K562 (cell line): ENCODE measurements at regions not wholly inside any gene's neighbourhood (a gene's known extent, or its start where the extent isn't known, plus 50 kb on each side); places are given as distances from the start of the nearest gene placed in this dataset.
A peak's percentile ranks its signal among the peaks of the same experiment; 100 is the strongest.

ENCODE experiments used
- ARID3A ChIP-seq: IDR thresholded peaks from 2 replicates; pipeline ENCODE4 v1.6.1; 2012; ENCODE audit warnings: low read depth, low read length, improper control_type of control experiment, borderline replicate concordance
- ATF1 ChIP-seq, 2 experiments: fragments of 450-650 bp in 1 of 2; IDR thresholded peaks; 2 replicates each; pipeline ENCODE4 v1.6.1; 2016; ENCODE audit warnings: missing compliant biosample characterization in 1 of 2, missing genetic modification characterization in 1 of 2
- BCL6 ChIP-seq: fragments of 250-450 bp; sonication (Bioruptor Pico); IDR thresholded peaks from 2 replicates; pipeline ENCODE4 v1.4.0; 2020
- BHLHE40 ChIP-seq: IDR thresholded peaks from 2 replicates; pipeline ENCODE4 v1.6.1; 2011; ENCODE audit warnings: low read length, improper control_type of control experiment
- CBFA2T3 ChIP-seq: fragments of 450-650 bp; IDR thresholded peaks from 2 replicates; pipeline ENCODE4 v1.6.1; 2017
- CEBPG ChIP-seq, 3 experiments: fragments of 200-800 bp in 1 of 3; sonication (Bioruptor generic) in 1 of 3; sonication (generic) in 1 of 3; formaldehyde crosslinking in 1 of 3; IDR thresholded peaks in 2 of 3; conservative IDR thresholded peaks in 1 of 3; 2 replicates each; pipeline versions ENCODE4 v1.6.1 to v1.8.0; 2016 to 2022; ENCODE audit warnings: missing compliant biosample characterization in 2 of 3, missing genetic modification characterization in 2 of 3, mild to moderate bottlenecking in 1 of 3, missing genetic modification reagents in 1 of 3
- CHAMP1 ChIP-seq: fragments of 450-650 bp; IDR thresholded peaks from 2 replicates; pipeline ENCODE4 v1.6.1; 2016; ENCODE audit warnings: mild to moderate bottlenecking
- CREM ChIP-seq: IDR thresholded peaks from 2 replicates; pipeline ENCODE4 v1.6.1; 2014; ENCODE audit warnings: antibody characterized with exemption, low read depth
- DACH1 ChIP-seq: fragments of 450-650 bp; IDR thresholded peaks from 2 replicates; pipeline ENCODE4 v1.6.1; 2018; ENCODE audit not compliant: partially characterized antibody
- ESRRB ChIP-seq: fragments of 250-450 bp; sonication (Bioruptor Pico); IDR thresholded peaks from 2 replicates; pipeline ENCODE4 v1.5.0; 2020; ENCODE audit warnings: mild to moderate bottlenecking, moderate library complexity, borderline replicate concordance
- FOXJ2 ChIP-seq: fragments of 200-800 bp; sonication (Bioruptor generic); IDR thresholded peaks from 2 replicates; pipeline ENCODE4 v1.6.1; 2016; ENCODE audit warnings: missing genetic modification characterization, missing compliant biosample characterization
- GABPB1 ChIP-seq: sonication (generic); formaldehyde crosslinking; IDR thresholded peaks from 2 replicates; pipeline ENCODE4 v1.8.0; 2022; ENCODE audit warnings: mild to moderate bottlenecking, missing genetic modification reagents
- GTF3C2 ChIP-seq: IDR thresholded peaks from 3 replicates; pipeline ENCODE4 v1.6.1; 2011; ENCODE audit warnings: borderline replicate concordance, mild to moderate bottlenecking, moderate library complexity; ENCODE audit not compliant: insufficient read length; ENCODE audit errors: extremely low read depth
- JUN ChIP-seq, 2 experiments: sonication (generic) in 1 of 2; formaldehyde crosslinking in 1 of 2; IDR thresholded peaks; 2 replicates each; pipeline versions ENCODE4 v1.6.1 to v1.8.0; 2012 to 2022; ENCODE audit warnings: borderline replicate concordance in 2 of 2, mild to moderate bottlenecking in 2 of 2, improper control_type of control experiment in 1 of 2, low read depth in 1 of 2, low read length in 1 of 2, missing genetic modification reagents in 1 of 2
- MTA1 ChIP-seq: fragments of 450-650 bp; IDR thresholded peaks from 2 replicates; pipeline ENCODE4 v1.6.1; 2017; ENCODE audit warnings: borderline replicate concordance
- NCOA1 ChIP-seq: fragments of 450-650 bp; IDR thresholded peaks from 2 replicates; pipeline ENCODE4 v1.6.1; 2016; ENCODE audit warnings: low read depth
- NR3C1 ChIP-seq: sonication (generic); formaldehyde crosslinking; IDR thresholded peaks from 2 replicates; pipeline ENCODE4 v1.8.1; 2022; ENCODE audit warnings: missing genetic modification reagents
- PHF21A ChIP-seq: fragments of 450-650 bp; IDR thresholded peaks from 2 replicates; pipeline ENCODE4 v1.6.1; 2017; ENCODE audit warnings: low read depth, borderline replicate concordance
- RCOR1 ChIP-seq, 2 experiments: IDR thresholded peaks; 2 replicates each; pipeline ENCODE4 v1.6.1; 2012; ENCODE audit warnings: low read depth in 2 of 2, low read length in 2 of 2, borderline replicate concordance in 1 of 2, improper control_type of control experiment in 1 of 2
- SOX6 ChIP-seq: fragments of 450-650 bp; IDR thresholded peaks from 2 replicates; pipeline ENCODE4 v1.6.1; 2014; ENCODE audit warnings: mild to moderate bottlenecking
- ZFP30 ChIP-seq: fragments of 250-450 bp; sonication (Bioruptor Pico); IDR thresholded peaks from 2 replicates; pipeline ENCODE4 v1.8.0; 2022; ENCODE audit warnings: moderate library complexity, mild to moderate bottlenecking, inconsistent platforms, borderline replicate concordance

- 0 out of 2 replicates have a peak, but pooled peaks have one; percentile 26 for TF ChIP-seq CHAMP1
- no peak for TF ChIP-seq BCL6 (CRISPR knock-in tag)
- no peak for TF ChIP-seq MTA1
- no peak for TF ChIP-seq CEBPG (CRISPR knock-in tag; IDR thresholded peaks at IDR 0.05)
- peak; percentile 12 to 66; a peak in 1 of 4 replicates for TF ChIP-seq CEBPG (tag; conservative IDR thresholded peaks at IDR 0.05 in 1 of 2, IDR thresholded peaks at IDR 0.05 in 1 of 2)
- no peak for TF ChIP-seq PHF21A
- no peak for TF ChIP-seq GABPB1 (CRISPR knock-in tag)
- TF ChIP-seq FOXJ2 (tag): peak; percentile 65; the same call in 1 of the 2 replicates
- TF ChIP-seq ZFP30 (CRISPR knock-in tag): no peak
- peak; percentile 71 for TF ChIP-seq SOX6
- peak; percentile 78; the same call in 1 of the 2 replicates for TF ChIP-seq ARID3A
- TF ChIP-seq CREM: peak; percentile 82
- TF ChIP-seq BHLHE40: no peak
- peak in 1 of 2 experiments; percentile 14; a peak in 1 of 4 replicates for TF ChIP-seq RCOR1 (IDR thresholded peaks at IDR 0.05; ENCODE audit: borderline replicate concordance in 1 of 2, low read depth in 2 of 2, low read length in 2 of 2)
- 0 out of 2 replicates have a peak, but pooled peaks have one; percentile 27 for TF ChIP-seq NCOA1
- no peak for TF ChIP-seq GTF3C2
- TF ChIP-seq DACH1: peak; percentile 43
- no peak for TF ChIP-seq ESRRB
- peak; percentile 100 for TF ChIP-seq JUN (IDR thresholded peaks at IDR 0.05; ENCODE audit: borderline replicate concordance, low read depth, low read length)
- no peak for TF ChIP-seq JUN (CRISPR knock-in tag; IDR thresholded peaks at IDR 0.05; ENCODE audit: borderline replicate concordance)
- TF ChIP-seq CBFA2T3: peak; percentile 37
- TF ChIP-seq NR3C1: no peak
- TF ChIP-seq ATF1 (CRISPR knock-in tag; IDR thresholded peaks at IDR 0.05): no peak
- peak; percentile 33; the same call in 1 of the 2 replicates for TF ChIP-seq ATF1 (tag; IDR thresholded peaks at IDR 0.05)
These were observed 186.2 kb downstream of the REEP3 start (continued) for GRCh38 chr10:63707254-63707910.
